SH-SY5Y (cell line): ENCODE measurements at regions not wholly inside any gene's neighbourhood (a gene's known extent, or its start where the extent isn't known, plus 50 kb on each side); places are given as distances from the start of the nearest gene placed in this dataset.

Experiments
- GATA2 ChIP-seq: IDR thresholded peaks from 2 replicates; pipeline ENCODE4 v1.6.1; 2011; ENCODE audit warnings: mild to moderate bottlenecking, low read depth, low read length
- GATA3 ChIP-seq: IDR thresholded peaks from 2 replicates; pipeline ENCODE4 v1.6.1; 2011; ENCODE audit warnings: low read depth, mild to moderate bottlenecking, low read length, moderate library complexity

DNA sequence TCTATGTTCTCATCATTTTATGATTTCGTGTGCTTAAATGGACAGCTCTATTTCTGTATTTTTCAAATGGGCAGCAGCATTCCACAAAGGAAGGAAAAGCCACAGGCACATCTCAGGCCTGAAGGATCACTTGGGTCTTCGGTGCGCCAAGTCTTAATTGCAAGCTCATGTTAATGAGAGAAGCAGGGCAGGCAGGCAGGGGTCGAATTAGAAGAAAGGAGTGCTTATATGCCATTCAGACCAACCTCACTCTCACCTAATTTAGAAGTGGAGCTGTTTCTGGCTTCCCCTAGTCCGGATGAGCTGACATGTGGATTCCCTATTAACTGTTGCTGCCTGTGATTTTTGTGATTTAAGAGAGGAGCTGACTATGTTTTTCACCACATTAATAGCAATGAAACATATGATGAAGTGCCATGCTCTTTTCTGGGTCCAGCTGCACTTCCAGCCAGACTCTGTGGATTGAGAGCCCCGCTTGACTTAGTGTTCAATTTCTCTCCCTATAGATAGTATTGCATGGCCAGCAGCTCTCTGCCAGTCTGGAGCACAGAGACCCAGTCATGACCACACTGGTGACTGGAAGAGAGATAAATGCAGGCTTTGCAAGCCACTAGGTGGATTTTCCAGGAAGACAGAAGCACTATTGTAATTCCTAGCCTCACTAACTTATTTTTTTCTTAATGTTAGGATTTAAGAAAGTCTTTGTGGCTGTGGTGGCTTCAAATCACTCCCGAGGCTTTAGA, 373.9 kb upstream of the FAT3 start:
- TF ChIP-seq GATA3 (no peak), GATA2 (no peak)

DNA sequence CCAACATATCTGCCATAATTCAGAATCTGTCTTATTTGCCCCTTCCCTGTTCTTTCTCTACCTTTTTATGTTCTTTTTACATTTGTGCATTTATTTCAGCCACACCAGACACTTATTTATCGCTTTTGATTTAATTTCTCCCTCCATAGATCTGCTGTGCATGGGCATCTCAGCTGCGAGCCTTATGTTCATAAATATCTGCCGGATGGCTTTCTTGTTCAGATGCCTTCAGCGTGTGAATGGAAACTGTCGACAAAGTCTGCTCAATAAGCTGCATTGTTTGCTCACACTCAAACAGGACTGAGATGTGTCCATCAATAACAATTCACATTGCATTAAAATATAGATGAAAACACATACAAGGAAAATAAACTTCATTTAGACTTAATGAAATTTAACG, 374.6 kb upstream of the FAT3 start:
- TF ChIP-seq GATA3, result no peak

DNA sequence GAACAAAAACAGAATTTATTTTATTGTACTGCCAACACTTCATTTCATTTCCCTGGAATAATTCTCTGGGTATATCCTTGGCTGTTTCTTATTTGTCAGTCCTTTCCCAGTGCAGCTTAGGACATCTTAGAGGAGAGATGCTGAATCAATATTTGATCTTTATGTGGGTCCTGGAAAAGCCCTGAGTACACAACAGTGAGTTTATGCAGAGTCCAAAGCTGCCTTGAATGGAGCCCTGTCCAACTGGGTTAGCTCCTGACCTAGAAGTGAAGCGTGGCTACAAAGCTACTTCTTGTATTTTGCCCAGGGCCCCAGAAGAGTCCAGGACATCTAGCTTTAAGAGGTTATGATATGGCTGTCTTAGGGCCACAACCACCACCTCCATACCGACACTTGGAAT, 378.0 kb upstream of the FAT3 start:
- no peak for TF ChIP-seq GATA3
- TF ChIP-seq GATA2, result no peak

DNA sequence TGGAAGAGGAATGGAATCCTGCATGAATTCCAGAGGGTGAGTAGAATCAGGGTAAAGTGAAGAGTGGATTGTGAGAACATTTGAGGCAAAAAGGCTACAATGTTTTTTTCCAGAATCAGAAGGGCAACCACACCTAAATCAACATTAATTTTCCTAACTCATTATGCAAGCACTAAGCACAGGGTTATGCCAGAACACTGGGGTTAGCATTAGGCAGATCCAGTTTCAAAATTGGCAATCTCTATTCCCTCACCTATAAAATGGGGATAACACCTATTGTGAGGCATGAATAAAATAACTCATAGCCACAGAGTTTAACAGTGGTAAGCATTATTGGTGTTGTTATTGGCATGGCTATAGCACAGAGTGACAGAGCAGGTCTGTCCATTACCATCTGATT, 378.6 kb upstream of the FAT3 start:
- TF ChIP-seq GATA2 (no peak), GATA3 (no peak)

DNA sequence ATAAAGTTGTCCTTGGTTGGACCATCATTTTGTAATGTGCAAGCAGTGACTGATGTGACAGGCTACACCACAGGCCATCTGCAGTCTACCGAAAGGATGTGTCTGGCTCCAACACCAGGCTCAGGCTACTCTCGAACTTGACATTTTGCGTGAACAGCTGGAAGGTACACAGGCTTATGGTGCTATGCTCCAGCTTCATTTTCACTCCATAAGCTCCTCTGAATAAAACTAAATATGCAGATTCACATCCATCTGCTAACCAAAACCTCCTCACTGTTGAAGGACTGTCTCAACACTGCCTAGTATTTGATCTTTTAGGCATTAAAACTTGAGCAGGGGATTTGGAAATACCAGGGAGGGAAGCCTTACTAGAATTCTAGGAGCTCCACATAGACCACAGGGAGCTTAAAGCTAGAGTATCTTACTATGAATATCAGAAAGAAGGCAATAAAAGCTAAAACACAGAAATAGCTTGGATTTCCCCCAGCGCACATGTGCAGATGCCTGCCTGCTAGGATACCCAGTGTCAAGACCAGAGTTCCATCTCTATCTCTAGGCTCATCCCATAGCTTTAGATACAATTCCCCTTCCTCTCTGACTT, 383.9 kb upstream of the FAT3 start:
- no peak for TF ChIP-seq GATA2
- TF ChIP-seq GATA3, result no peak

DNA sequence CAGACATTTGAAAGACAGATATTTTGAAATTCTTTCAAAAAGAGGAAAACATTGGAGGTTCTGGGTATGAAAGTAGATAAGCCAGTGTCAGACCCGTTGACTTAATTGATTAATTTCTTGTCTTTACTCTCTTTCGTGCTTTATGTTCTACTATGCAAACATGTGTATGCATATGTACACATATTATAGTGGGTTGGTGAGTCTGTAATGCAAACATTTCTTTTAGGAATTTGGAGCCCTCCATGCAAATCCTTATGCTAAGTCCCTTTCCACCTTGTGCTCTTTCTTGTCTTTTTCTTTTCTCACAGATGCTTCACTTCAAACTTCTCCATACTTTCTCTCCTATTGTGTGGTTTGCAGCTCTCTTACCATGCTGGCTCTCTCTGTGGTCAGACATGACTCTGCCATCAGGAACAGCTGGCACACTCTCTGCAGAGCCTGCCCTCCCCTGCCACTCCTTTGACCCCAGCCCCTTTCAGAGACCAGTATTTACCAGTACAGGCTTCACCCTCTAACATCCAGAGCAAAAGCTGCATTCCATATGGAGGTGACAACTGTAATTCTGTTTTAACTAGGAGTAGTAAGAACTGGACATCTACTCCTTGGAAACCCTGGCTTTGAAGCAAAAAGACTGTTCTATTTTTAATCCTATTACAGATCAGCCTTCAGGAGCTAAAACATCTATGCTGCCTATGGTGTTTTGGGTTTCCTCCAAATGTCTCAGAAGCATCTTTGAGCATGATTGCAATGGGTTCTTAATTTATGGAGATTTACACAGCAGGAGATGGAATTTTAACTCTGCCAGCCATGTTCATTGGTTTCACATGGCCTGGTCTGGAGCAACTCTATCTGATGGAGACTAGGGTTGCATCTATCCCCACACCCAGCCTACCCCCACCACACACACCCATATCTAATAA, 386.9 kb upstream of the FAT3 start:
- no peak for TF ChIP-seq GATA2
- TF ChIP-seq GATA3, result no peak

DNA sequence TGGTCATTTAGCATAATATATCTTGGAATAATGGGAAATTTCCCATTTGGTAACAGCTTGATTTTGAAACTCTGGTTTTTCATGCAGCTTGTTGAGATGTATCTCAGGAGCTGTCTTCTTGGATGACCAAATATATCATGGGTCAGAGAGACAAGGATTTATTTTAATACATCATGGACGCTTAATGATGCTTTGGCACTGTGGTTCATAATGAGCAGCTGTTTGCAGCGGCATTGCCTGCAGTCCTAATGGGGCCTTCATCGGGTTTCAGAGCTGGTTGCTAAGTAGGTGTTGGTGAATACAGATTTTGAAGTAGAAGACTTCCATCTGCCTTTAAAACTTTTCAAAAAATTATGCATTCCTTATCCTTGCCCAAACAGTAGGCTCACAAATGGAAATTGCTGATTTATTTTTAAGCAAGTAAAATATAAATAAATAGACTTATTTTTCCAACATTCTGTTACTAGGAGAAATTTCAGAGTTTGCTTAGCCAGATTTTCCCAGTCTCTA, 389.5 kb upstream of the FAT3 start:
- TF ChIP-seq GATA3 (no peak), GATA2 (no peak)

DNA sequence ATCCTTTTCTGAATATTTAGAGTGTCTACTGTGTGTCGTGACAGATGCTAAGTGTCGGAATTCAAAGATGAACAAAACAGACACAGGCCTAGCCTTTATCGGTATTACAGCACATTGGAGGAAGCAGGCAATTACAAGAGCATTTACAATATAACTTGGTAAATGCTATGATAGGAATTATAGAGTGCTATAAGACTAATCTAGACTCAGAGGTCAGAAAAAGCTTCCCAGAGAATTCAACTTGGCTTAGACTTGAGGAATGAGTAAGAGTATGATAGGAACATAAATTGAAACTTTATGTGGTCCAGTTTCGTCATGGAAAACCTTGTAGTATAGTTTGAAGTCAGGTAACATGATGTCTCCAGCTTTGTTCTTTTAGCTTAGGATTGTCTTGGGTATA, 395.7 kb upstream of the FAT3 start:
- TF ChIP-seq GATA3 (no peak), GATA2 (no peak)

DNA sequence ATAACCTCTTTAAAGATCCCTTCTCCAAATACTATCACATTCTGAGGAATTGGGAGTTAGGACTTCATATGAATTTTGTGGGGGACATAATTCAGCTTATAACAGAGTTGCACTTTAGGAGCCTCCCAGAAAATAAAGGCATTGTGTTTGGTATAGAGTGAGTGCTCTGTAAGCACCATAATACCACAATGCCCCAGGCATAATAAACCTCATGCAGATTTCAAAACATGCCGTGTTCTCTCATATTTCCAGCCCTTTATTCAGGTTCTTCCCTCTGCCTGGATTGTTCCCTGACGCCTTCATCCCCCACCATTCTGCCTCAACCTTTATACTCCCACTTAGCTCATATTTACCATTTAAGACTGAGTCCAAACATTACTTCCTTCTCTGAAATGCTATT, 398.8 kb upstream of the FAT3 start:
- TF ChIP-seq GATA2, result no peak
- TF ChIP-seq GATA3, result no peak

DNA sequence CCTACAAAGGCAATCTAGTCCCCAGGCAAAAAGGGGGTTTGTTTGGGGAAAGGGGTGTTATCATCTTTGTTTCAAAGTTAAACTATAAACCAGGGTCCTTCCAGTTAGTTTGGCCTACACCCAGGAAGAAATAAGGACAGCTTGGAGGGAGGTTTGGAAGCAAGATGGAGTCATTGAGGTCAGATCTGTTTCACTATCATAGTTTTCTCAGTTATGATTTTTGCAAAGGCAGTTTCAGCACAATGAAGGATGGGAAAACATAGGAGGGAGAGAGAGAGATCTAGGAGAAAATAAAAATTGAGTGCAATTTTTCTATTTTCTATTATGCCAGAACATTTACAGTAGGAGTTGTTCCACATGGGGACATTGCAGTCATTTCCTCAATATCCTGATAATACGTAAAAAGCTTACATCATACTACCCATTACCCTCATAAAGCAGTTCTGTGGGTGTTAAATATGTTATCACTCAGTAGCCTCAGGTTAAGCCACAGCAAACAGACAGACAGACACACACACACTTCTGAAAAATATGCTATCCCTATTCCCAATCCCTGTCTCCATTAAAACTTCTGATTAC, 401.3 kb upstream of the FAT3 start:
- no peak for TF ChIP-seq GATA3
- TF ChIP-seq GATA2, result no peak

DNA sequence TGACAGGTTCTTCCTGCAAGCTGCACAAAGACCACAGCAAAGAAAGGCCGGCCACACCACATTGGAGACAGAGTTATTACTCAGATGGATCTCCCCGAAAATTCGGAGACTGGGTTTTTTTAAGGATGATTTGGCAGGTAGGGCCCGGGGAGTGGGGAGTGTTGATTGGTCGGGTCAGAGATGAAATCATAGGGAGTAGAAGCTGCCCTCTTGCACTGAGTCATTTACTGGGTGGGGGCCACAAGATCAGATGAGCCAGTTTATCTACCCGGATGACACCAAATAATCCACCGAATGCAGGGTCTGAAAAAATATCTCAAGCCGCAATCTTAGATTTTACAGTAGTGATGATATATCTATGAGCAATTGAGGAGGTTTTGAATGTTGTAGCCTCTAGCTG, 401.8 kb upstream of the FAT3 start:
- TF ChIP-seq GATA3, result no peak
- no peak for TF ChIP-seq GATA2

DNA sequence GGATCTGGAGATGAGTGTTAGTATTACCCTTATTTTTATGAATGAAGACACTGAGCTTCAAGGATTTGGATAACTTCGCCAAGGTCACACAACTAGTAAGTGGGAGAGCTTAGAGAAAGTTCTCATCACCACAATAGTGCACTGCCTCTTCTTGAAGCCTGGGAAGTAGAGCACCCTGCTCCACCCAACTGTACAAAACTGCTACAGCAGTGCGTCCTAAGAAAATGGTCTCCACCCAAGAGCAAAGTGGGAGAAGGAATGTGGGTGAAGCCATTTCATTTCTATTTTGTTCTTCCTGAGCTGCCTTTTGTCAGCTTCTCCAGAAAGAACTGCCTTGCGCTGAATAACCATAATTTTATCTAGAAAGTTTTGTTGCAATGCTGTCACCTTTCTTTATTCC, 403.9 kb upstream of the FAT3 start:
- TF ChIP-seq GATA2 (no peak), GATA3 (no peak)

DNA sequence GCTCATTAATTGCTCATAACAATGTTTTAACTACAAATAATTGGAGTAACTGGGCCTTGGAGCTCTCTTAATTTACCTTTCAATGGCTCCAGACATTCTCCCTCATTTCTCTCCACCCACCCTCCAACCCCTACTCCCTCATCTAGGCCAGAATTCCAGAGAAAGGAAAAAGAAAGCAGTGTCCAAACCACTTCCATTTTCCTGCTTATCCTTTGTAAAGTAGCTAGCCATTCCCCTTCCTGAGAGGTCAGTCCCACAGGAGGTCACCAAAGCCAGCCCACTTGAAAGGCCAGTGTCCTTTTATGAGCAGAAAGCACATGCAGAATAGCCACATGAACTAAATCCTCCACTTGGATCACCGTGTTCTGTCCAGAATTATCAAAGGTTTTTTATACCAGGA, 404.8 kb upstream of the FAT3 start:
- TF ChIP-seq GATA3 (no peak), GATA2 (no peak)

DNA sequence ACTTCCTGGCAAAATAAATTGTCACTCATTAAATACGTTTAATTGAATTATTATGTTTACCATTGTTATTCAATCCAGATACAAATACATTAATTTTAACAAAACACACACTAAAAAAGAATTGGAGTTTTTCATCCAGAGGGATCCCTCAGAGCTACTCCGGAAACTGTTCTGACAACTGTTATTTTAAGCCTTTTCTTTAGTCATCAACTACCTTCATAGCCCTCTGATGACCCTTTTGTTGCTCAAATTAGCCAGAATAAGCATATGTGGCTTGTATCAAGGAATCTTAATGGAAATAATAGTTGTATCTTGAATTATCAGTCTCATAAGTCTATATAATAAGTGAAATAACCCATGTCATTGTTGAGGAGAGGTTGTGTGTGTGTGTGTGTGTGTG, 405.4 kb upstream of the FAT3 start:
- no peak for TF ChIP-seq GATA3
- no peak for TF ChIP-seq GATA2
